ENCODE measurements at regions not wholly inside any gene's neighbourhood (a gene's known extent, or its start where the extent isn't known, plus 50 kb on each side); places are given as distances from the start of the nearest gene placed in this dataset.

- no peak for TF ChIP-seq POLR2AphosphoS5 (IDR thresholded peaks at IDR 0.05)
- TF ChIP-seq CTCF (IDR thresholded peaks at IDR 0.05) = no peak
- TF ChIP-seq POLR2A (IDR thresholded peaks at IDR 0.05) = no peak
Observed at GRCh38 chr11:96815236-96815635, 425.4 kb downstream of the JRKL start.

Data from breast epithelium (tissue), 3 donors.